Progenitor cell of endocrine pancreas (in vitro differentiated cells): ENCODE measurements at regions not wholly inside any gene's neighbourhood (a gene's known extent, or its start where the extent isn't known, plus 50 kb on each side); places are given as distances from the start of the nearest gene placed in this dataset.

ENCODE experiments used
- DNase-seq: peaks from one replicate; pipeline ENCODE4 v3.0.0; 2021; ENCODE audit warnings: low spot score; ENCODE audit not compliant: unreplicated experiment
- H3K27ac Mint-ChIP-seq: 2 replicates; pipeline ENCODE4 v1.8.0; 2021; ENCODE audit warnings: mild to moderate bottlenecking, moderate library complexity, mixed read lengths
- H3K27me3 Mint-ChIP-seq: 2 replicates; pipeline ENCODE4 v1.8.0; 2021; ENCODE audit warnings: mixed read lengths
- H3K36me3 Mint-ChIP-seq: 2 replicates; pipeline ENCODE4 v1.8.0; 2022; ENCODE audit warnings: mixed read lengths; ENCODE audit not compliant: insufficient read depth
- H3K4me1 Mint-ChIP-seq: 2 replicates; pipeline ENCODE4 v1.8.0; 2021; ENCODE audit warnings: low read depth, mixed read lengths
- H3K4me3 Mint-ChIP-seq: 2 replicates; pipeline ENCODE4 v1.8.0; 2021; ENCODE audit warnings: low read depth, mild to moderate bottlenecking, moderate library complexity, mixed read lengths
- H3K9me3 Mint-ChIP-seq: 2 replicates; pipeline ENCODE4 v1.8.0; 2021; ENCODE audit warnings: low read depth, mixed read lengths
- CTCF ChIP-seq: fragments of 200-600 bp; sonication (generic); IDR thresholded peaks from one replicate; pipeline ENCODE4 v1.5.0; 2021; ENCODE audit warnings: antibody characterized with exemption, mild to moderate bottlenecking; ENCODE audit not compliant: unreplicated experiment

GRCh38 chr6:164142322-164142721 lies 727.8 kb downstream of the QKI start:
- Mint-ChIP-seq H3K4me3 (no peak overlapping the region), H3K27ac (no peak overlapping the region), H3K9me3 (no peaks in the 10 kb centered on the region), H3K4me1 (no peaks in the 10 kb centered on the region), H3K36me3 (no peaks in the 10 kb centered on the region), H3K27me3 (no peaks in the 10 kb centered on the region)
- no peak for TF ChIP-seq CTCF
- no peak for DNase-seq

GRCh38 chr6:164135511-164136132 lies 721.1 kb downstream of the QKI start:
- no peak overlapping the region for H3K4me3 Mint-ChIP-seq
- peak overlapping the region; percentile 28 for H3K27ac Mint-ChIP-seq
- no peaks in the 10 kb centered on the region for H3K27me3 Mint-ChIP-seq
- H3K9me3 Mint-ChIP-seq = no peaks in the 10 kb centered on the region
- H3K4me1 Mint-ChIP-seq = no peaks in the 10 kb centered on the region
- no peaks in the 10 kb centered on the region for H3K36me3 Mint-ChIP-seq
- no peak for DNase-seq
- TF ChIP-seq CTCF = no peak

GRCh38 chr6:164133095-164133494 lies 718.6 kb downstream of the QKI start:
- Mint-ChIP-seq H3K4me1 (no peaks in the 10 kb centered on the region), H3K27me3 (peaks cover 3% of the 10 kb centered on the region), H3K27ac (peak overlapping the region; percentile 52), H3K9me3 (no peaks in the 10 kb centered on the region), H3K36me3 (no peaks in the 10 kb centered on the region), H3K4me3 (no peak overlapping the region)
- no peak for TF ChIP-seq CTCF
- DNase-seq = no peak

GRCh38 chr6:164130585-164130984 lies 716.1 kb downstream of the QKI start:
- H3K4me1 Mint-ChIP-seq = no peaks in the 10 kb centered on the region
- H3K27me3 Mint-ChIP-seq = peaks cover 3% of the 10 kb centered on the region
- DNase-seq = no peak
- TF ChIP-seq CTCF = no peak
- no peaks in the 10 kb centered on the region for H3K36me3 Mint-ChIP-seq
- no peak overlapping the region for H3K27ac Mint-ChIP-seq
- no peak overlapping the region for H3K4me3 Mint-ChIP-seq
- H3K9me3 Mint-ChIP-seq = no peaks in the 10 kb centered on the region

GRCh38 chr6:164130151-164130550 lies 715.6 kb downstream of the QKI start:
- no peaks in the 10 kb centered on the region for H3K9me3 Mint-ChIP-seq
- H3K4me1 Mint-ChIP-seq = no peaks in the 10 kb centered on the region
- TF ChIP-seq CTCF = no peak
- H3K4me3 Mint-ChIP-seq = no peak overlapping the region
- H3K36me3 Mint-ChIP-seq = no peaks in the 10 kb centered on the region
- H3K27me3 Mint-ChIP-seq = peaks cover 3% of the 10 kb centered on the region
- no peak overlapping the region for H3K27ac Mint-ChIP-seq
- no peak for DNase-seq
